ENCODE measurements at regions not wholly inside any gene's neighbourhood (a gene's known extent, or its start where the extent isn't known, plus 50 kb on each side); places are given as distances from the start of the nearest gene placed in this dataset.

GRCh38 chr10:61565819-61566560 is 96.7 kb upstream of the CABCOCO1 start:
- no peak for TF ChIP-seq CTCF (optimal IDR thresholded peaks at IDR 0.05 in 1 of 3, IDR thresholded peaks at IDR 0.05 in 1 of 3, conservative IDR thresholded peaks at IDR 0.05 in 1 of 3; ENCODE audit: extremely low read depth in 1 of 3, insufficient read depth in 2 of 3, low read length in 3 of 3)
- no peak for TF ChIP-seq EZH2 (IDR thresholded peaks at IDR 0.05; ENCODE audit: low read length)
